ENCODE measurements at regions not wholly inside any gene's neighbourhood (a gene's known extent, or its start where the extent isn't known, plus 50 kb on each side); places are given as distances from the start of the nearest gene placed in this dataset.
"Not testable (repeated sequence)": the region's sequence is repeated elsewhere in the genome, so short reads cannot be mapped to it uniquely, and the experiment has no call there.

GRCh38 chrX:786441-786881, 155.9 kb downstream of the SHOX start:
- DNase-seq = no peak

GRCh38 chrX:784829-785228, 154.2 kb downstream of the SHOX start:
- no peak for DNase-seq

- no peak for DNase-seq
Measured at GRCh38 chrX:781224-782204, 150.9 kb downstream of the SHOX start.

- DNase-seq = no peak
Measured at GRCh38 chrX:776529-777230, 146.1 kb downstream of the SHOX start.

- DNase-seq = no peak
Measured at GRCh38 chrX:776061-776460, 145.5 kb downstream of the SHOX start.

- no peak for DNase-seq
Measured at GRCh38 chrX:774536-774935, 143.9 kb downstream of the SHOX start.

- no peak for DNase-seq
Measured at GRCh38 chrX:773292-774025, 142.9 kb downstream of the SHOX start.

GRCh38 chrX:771536-771935, 140.9 kb downstream of the SHOX start:
- DNase-seq = no peak

GRCh38 chrX:769796-770195, 139.2 kb downstream of the SHOX start:
- no peak for DNase-seq

- DNase-seq = no peak
Measured at GRCh38 chrX:768596-768995, 138.0 kb downstream of the SHOX start.

- DNase-seq = no peak
Measured at GRCh38 chrX:758917-759316, 128.3 kb downstream of the SHOX start.

- DNase-seq = no peak
Measured at GRCh38 chrX:750812-751211, 120.2 kb downstream of the SHOX start.

GRCh38 chrX:750263-750662, 119.7 kb downstream of the SHOX start:
- no peak for DNase-seq

- DNase-seq = no peak
Measured at GRCh38 chrX:747176-747575, 116.6 kb downstream of the SHOX start.

- DNase-seq = no peak
Measured at GRCh38 chrX:739611-740010, 109.0 kb downstream of the SHOX start.

GRCh38 chrX:737021-737420, 106.4 kb downstream of the SHOX start:
- not testable (repeated sequence) for DNase-seq

- DNase-seq = no peak
Measured at GRCh38 chrX:734362-734761, 103.8 kb downstream of the SHOX start.

GRCh38 chrX:733961-734360, 103.4 kb downstream of the SHOX start:
- no peak for DNase-seq

GRCh38 chrX:729583-730409, 99.2 kb downstream of the SHOX start:
- no peak for DNase-seq

GRCh38 chrX:729101-729500, 98.5 kb downstream of the SHOX start:
- DNase-seq = not testable (repeated sequence)

- DNase-seq = not testable (repeated sequence)
Measured at GRCh38 chrX:728639-729038, 98.0 kb downstream of the SHOX start.
